Occipital lobe (tissue), 1 donor: ENCODE measurements at regions not wholly inside any gene's neighbourhood (a gene's known extent, or its start where the extent isn't known, plus 50 kb on each side); places are given as distances from the start of the nearest gene placed in this dataset.
"Not testable (repeated sequence)": the region's sequence is repeated elsewhere in the genome, so short reads cannot be mapped to it uniquely, and the experiment has no call there.

Experiments
- DNase-seq: peaks from one replicate; lab custom pipeline; 2025; lab: John Stamatoyannopoulos, UW

GRCh38 chr6:167408235-167408869, 83.5 kb downstream of the TTLL2 start:
- DNase-seq: no peak

GRCh38 chr6:167409079-167409478, 84.2 kb downstream of the TTLL2 start:
- no peak for DNase-seq

- DNase-seq: no peak
These were observed 84.8 kb downstream of the TTLL2 start for GRCh38 chr6:167409694-167410093.

GRCh38 chr6:167410462-167410861, 85.6 kb downstream of the TTLL2 start:
- DNase-seq: no peak

GRCh38 chr6:167412506-167412905, 87.6 kb downstream of the TTLL2 start:
- no peak for DNase-seq

GRCh38 chr6:167415441-167415961, 90.6 kb downstream of the TTLL2 start:
- DNase-seq: no peak

- DNase-seq: no peak
These were observed 92.0 kb downstream of the TTLL2 start for GRCh38 chr6:167416676-167417430.

GRCh38 chr6:167420177-167420576, 95.3 kb downstream of the TTLL2 start:
- DNase-seq: no peak

GRCh38 chr6:167420858-167421766, 96.2 kb downstream of the TTLL2 start:
- no peak for DNase-seq

- DNase-seq: not testable (repeated sequence)
These were observed 97.1 kb downstream of the TTLL2 start for GRCh38 chr6:167421944-167422343.

GRCh38 chr6:167422934-167423333, 98.0 kb downstream of the TTLL2 start:
- no peak for DNase-seq

GRCh38 chr6:167424060-167424673, 99.3 kb downstream of the TTLL2 start:
- DNase-seq: no peak

GRCh38 chr6:167424700-167425099, 99.8 kb downstream of the TTLL2 start:
- DNase-seq: no peak

GRCh38 chr6:167426084-167426483, 101.2 kb downstream of the TTLL2 start:
- DNase-seq: no peak

- no peak for DNase-seq
These were observed 101.8 kb downstream of the TTLL2 start for GRCh38 chr6:167426651-167427050.

- DNase-seq: peak; percentile 39
These were observed 103.9 kb downstream of the TTLL2 start for GRCh38 chr6:167428664-167429333.

GRCh38 chr6:167429353-167429752, 104.5 kb downstream of the TTLL2 start:
- DNase-seq: no peak

GRCh38 chr6:167435209-167435728, 110.4 kb downstream of the TTLL2 start:
- no peak for DNase-seq

GRCh38 chr6:167437888-167438484, 113.1 kb downstream of the TTLL2 start:
- DNase-seq: no peak

- DNase-seq: no peak
These were observed 116.9 kb downstream of the TTLL2 start for GRCh38 chr6:167441715-167442206.
